GM18520 (cell line): ENCODE measurements at regions not wholly inside any gene's neighbourhood (a gene's known extent, or its start where the extent isn't known, plus 50 kb on each side); places are given as distances from the start of the nearest gene placed in this dataset.
"Not testable (repeated sequence)": the region's sequence is repeated elsewhere in the genome, so short reads cannot be mapped to it uniquely, and the experiment has no call there.

ENCODE experiments used
- ATAC-seq: cut with Tn5 transposase; IDR thresholded peaks from one replicate; pipeline ENCODE4 v1.9.1; 2021; ENCODE audit not compliant: unreplicated experiment

GRCh38 chr5:128711216-128711615, 173.2 kb upstream of the FBN2 start:
- ATAC-seq, result no peak

DNA sequence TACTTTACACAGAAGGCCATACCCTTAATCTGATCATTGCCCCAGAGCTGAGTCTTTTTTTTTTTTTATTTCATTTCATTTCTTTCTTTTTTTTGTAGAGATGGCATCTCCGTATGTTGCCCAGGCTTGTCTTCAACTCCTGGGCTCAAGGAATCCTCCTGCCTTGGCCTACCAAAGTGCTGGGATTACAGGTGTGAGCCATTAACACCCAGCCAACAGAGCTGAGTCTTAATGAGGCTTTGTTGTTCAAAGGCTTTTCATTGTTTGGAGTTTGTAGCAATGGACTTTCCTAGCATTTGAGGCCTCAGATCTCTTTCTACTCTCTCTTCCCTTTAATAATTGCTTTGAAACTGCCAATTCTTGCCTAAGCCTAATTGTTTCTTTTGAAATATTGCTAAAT, 176.5 kb upstream of the FBN2 start:
- no peak for ATAC-seq

DNA sequence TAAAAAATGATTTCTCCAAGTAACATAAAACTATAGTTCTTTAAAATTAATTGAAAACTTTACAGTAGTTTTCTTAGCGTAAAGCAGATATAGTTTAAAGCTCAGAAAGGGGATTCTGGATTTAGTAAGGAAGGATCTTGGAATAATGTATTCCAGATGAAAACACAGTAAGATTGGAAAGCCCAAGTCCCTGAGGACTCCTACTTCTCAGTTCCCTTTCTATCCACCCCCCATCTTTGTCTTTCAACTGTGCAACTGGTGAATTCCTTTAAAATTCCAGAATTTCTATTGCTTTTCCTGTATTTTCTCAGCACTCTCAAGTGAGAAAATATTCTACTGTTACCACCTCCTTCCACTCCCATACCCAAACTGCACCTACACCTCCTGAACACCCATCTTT, 184.5 kb upstream of the FBN2 start:
- ATAC-seq, result no peak

GRCh38 chr5:128730021-128730420, 192.0 kb upstream of the FBN2 start:
- not testable (repeated sequence) for ATAC-seq

DNA sequence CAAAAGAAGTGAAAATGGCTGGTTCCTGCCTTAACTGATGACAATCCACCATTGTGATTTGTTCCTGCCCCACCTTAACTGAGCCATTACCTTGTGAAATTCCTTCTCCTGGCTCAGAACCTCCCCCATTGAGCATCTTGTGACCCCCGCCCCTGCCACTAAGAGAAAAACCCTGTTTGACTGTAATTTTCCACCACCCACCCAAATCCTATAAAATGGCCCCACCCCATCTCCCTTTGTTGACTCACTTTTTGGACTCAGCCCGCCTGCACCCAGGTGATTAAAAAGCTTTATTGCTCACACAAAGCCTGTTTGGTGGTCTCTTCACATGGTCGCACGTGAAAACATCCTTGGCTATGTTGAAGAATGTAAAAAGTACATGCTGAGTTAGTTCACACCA, 197.6 kb upstream of the FBN2 start:
- ATAC-seq, result not testable (repeated sequence)

- no peak for ATAC-seq
These were observed 198.5 kb upstream of the FBN2 start for GRCh38 chr5:128736553-128736952.

DNA sequence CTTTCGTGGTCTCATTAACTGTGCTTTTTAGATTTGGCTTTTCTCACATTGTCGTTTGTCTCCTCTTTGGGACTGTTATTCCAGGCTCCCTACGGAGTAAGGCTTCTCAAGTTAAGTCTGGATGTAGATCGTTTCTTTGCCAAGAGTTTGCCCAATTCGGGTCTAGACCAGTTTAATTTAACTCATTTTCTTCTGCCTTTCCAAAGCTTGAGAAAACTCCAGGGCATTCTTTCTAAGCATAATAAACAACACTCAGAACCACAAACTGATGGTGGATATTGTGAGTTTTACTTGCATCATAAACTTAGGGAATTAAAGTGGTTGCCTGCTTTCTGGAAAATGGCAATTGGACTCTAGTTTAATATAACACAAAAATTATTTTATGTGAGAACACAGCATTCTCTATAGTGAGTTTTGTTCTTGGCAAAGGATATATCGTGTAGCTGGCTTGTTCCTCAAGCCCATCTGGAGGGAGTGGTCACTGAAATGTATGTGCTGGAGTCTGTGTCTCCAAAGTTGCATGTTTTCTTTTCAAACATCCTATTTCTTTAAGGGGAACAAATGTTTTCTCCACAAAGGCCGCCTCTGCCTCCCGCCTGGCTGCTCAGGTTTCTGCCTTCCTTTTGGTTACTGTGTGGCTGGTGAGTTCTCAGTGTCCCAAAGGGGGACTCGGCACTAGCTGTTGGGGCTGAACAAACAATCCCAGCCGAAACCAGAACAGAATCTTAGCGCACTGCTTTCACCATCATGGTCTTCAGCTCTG, 211.3 kb upstream of the FBN2 start:
- ATAC-seq, result no peak

DNA sequence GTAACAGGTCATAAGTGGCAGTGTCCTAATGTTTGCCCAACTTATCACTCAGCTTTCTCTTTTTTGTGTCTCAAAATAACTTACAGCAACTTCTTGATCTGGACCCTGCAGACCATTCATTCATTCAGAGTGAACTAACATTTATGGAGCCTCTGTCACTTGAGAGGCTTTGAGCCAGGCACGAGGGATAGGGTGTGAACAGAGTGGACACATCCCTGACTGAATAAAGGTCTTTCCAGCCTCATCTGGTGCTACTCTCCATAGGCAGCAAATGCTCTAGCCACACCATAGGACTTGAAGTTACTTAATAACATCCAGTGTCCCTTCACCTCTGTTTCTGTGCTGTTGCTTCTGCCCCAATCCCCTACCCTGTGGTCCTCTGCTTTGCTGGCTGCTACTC, 212.1 kb upstream of the FBN2 start:
- no peak for ATAC-seq

GRCh38 chr5:128757196-128757959, 207.9 kb upstream of the SLC27A6 start:
- ATAC-seq, result no peak

- ATAC-seq, result no peak
These were observed 202.5 kb upstream of the SLC27A6 start for GRCh38 chr5:128762661-128763306.

- no peak for ATAC-seq
These were observed 202.0 kb upstream of the SLC27A6 start for GRCh38 chr5:128763321-128763720.

DNA sequence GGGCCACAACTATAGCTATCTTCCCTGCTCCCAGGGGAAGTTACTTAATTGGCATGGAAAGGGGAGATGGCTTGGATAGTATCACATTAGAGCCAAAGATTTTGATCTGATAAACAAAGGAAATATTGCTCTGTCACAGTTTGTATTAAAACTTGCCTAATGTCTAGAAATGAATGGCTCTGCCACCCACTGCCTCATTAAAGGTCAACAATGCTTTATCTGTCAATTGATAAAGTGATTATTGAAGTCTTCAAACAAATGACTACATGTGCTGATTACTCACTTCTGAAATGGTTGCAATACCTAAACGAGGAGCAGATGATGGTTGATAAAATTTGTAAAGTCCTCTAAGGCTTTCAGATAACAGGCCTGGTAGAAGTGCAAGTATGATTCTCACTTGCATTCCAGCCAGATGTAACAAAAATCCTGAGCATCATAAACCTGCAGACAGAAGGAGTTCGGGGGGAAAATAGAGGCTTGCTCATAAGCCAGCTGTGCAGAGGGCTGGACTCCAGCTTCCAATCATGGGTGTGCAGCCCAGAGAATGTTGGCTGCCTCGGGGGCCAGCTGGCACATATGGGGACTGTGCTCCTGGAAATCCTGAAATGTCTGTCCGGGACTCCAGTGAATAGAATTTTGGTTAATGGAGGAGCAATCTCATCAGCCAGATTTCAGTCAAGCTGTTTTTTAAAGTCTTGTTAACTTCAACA, 200.5 kb upstream of the SLC27A6 start:
- ATAC-seq, result no peak

- no peak for ATAC-seq
These were observed 199.7 kb upstream of the SLC27A6 start for GRCh38 chr5:128765448-128766061.

DNA sequence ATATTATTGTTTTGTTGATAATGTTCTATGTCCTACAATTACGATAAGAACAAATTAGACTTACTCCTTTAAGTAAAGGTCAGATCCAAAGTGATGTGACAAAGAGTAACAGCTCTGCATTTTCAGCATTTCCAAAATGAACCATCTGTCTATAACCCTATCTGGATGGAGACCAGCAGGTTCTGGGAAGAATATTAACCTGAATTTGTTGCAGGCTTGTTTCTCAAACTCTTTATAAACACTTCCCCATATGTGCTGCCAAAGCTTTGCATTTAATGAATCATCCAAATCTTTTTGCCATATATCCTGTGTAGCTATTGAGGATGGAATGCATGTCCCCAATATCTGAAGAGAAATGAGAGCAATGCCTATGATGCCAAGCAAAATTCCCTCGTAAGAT, 198.9 kb upstream of the SLC27A6 start:
- ATAC-seq, result no peak

DNA sequence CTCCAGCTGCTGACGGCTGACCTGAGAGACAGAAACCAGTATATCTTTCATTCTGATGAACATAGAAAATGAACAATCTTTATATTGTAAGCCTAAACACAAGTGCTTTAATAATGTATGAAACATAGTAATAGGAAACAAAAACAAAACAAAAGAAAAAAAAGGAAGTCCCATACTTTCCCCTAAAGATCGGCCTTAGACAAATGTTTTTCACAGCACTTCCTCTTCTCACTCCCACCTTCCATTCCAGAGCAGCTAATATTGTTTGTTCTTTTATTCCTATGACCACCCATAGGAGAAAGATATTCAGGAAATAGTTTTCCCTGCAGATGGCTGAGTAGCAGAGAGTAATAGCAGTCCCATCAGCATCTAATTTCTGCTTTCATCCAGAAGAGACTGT, 194.4 kb upstream of the SLC27A6 start:
- ATAC-seq, result no peak

GRCh38 chr5:128772356-128772755, 192.9 kb upstream of the SLC27A6 start:
- ATAC-seq, result no peak

DNA sequence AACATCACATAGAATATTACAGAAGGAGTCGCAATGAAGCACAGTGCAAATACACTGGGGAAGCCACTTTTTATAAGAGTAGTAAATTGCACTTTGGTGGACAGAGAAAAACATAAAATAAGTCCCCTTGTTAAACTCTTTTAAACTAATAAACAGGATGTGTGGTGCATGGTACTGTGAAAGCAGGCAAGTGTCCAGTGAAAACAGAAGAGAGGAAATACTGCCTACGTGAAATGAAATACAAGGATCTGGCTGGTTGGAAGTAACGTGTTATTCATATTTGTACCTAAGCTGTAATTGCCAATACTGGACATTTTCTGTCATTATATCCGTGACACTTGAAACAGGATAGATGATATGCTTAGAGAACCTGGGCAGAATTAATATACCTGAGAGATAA, 191.9 kb upstream of the SLC27A6 start:
- no peak for ATAC-seq

DNA sequence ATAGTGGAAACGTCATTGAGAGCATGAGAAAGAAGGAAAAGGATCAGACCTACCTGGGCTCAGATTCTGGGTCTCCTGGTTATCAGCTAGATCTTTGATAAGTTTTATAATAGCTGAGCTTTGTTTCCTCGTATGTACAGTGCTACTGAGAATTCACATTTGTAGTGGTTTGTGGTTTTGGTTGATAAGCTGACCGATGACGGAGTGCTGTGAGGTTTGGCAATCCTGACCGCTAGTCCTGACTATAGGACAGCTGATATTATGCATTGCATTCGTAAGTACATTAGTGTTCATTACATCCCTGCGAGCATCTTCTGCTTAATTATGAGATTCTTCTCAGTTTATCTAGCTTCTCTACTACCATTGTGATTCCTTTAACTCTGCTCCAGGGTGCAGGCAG, 190.7 kb upstream of the SLC27A6 start:
- ATAC-seq, result peak; percentile 53

DNA sequence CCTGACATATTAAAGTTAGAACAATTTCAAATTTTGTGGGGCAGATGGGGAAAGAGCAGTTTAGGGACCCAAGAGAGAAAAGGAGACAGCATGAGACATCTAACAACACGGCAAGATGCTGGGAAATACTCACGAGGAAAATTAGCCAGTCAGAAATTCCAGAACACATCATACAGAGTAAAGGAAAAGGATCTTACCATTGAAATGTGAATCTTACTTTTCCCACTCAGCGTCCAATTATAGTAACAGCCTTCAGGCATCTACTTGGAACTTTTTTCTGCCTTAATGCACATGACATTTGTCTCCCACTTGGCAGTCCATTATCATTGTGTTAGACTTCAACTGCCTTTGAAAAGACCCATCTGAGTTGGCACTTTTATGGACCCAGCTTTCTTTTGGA, 189.7 kb upstream of the SLC27A6 start:
- no peak for ATAC-seq

GRCh38 chr5:128777052-128777451, 188.2 kb upstream of the SLC27A6 start:
- peak; percentile 93 for ATAC-seq

DNA sequence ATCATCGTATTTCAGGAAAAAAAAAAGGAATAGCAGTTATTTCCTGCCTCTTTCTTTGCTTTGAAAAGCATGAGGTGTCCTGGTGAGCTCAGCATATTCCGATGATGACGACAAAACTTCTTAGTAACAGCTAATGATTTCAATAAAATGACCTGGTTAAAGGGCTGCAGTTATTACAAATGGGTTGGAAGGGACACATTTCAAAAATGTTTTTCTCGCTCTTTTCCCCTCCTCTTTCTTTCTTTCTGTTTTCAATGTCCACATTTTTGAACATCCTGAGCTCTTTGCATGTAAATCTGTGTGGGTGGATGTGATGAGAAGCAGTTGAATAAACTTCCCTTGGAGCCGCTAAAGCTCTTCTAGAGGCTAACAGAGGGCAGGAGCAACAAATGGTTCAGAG, 186.8 kb upstream of the SLC27A6 start:
- no peak for ATAC-seq
